ENCODE measurements at regions not wholly inside any gene's neighbourhood (a gene's known extent, or its start where the extent isn't known, plus 50 kb on each side); places are given as distances from the start of the nearest gene placed in this dataset.

DNA sequence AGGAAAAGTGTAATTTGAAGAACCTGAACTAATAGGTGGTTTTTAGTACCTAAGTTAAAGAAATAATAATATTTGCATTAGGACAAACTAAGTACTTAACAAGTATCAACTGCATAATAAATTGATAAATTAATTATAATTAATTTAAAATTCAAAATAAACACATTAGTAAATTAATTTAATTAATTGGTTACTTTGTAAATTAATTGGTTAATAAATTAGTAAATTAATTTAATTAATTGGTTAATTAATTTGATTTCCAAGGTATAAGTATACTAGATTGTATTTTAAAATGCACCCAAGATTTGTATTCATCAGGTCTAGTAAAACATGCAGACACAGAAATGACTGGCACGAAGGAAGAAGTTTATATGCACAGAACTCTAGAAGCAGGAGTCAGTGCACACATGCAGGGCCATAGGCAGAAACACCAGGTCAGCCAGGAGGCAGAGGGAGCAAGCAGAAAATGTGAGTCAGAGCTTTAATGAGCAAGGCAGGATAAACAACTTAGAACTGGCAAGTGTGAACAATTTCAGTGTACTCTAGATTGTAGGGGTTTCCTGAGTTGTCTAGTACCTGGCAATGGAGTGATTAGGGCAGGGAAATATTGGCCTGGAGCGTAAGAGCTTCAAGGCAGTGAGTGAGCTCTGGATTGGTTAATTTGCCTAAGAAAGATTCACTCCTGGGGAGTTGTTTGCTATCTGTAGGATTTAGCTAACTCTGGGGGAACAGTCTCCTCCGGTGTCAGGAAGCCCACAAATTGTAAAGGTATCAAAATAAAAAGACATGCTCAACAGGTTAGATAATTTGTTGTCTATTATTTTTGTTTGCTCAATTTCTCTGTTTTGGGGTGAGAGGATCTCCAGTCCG is 665.7 kb downstream of the MRPL39 start:
- no peaks in the 10 kb centered on the region for H3K4me1 Mint-ChIP-seq (ENCODE audit: low read depth)
- H3K36me3 Mint-ChIP-seq (ENCODE audit: low read depth), result no peaks in the 10 kb centered on the region
- H3K9me3 Mint-ChIP-seq, result no peaks in the 10 kb centered on the region
- DNase-seq (ENCODE audit: low spot score), result no peak
- H3K4me3 Mint-ChIP-seq (ENCODE audit: low read depth), result no peak overlapping the region
- intact Hi-C loops (cut with micrococcal nuclease), result no loop called here
- no peak overlapping the region for H3K27ac Mint-ChIP-seq
- H3K27me3 Mint-ChIP-seq (ENCODE audit: low read depth), result no peaks in the 10 kb centered on the region

- Mint-ChIP-seq H3K27me3 (ENCODE audit: low read depth) (no peaks in the 10 kb centered on the region), H3K9me3 (no peaks in the 10 kb centered on the region), H3K4me1 (ENCODE audit: low read depth) (no peaks in the 10 kb centered on the region), H3K4me3 (ENCODE audit: low read depth) (no peak overlapping the region), H3K27ac (no peak overlapping the region), H3K36me3 (ENCODE audit: low read depth) (no peaks in the 10 kb centered on the region)
- no peak for DNase-seq (ENCODE audit: low spot score)
- intact Hi-C loops (cut with micrococcal nuclease), result no loop called here
Observed at GRCh38 chr21:24939291-24939690, 668.0 kb downstream of the MRPL39 start.

DNA sequence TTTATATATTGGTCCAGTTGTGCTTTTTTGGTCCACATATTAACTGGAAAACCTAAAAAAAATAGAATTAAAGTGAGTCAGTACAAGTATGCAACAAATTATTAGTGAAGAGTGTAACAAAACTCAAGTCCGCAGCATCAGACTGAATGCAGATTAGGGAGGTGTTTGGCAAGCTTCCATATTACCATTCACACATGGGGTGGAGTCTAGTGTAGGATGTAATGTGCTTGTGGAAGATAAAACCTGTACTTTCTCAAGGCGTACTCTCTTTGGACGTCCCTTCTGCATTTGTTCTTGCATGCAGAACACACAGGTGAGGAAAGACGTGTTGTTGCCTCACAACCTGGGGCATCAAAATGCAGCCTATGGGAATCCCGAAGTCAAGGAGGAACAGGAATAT is 668.7 kb downstream of the MRPL39 start:
- Mint-ChIP-seq H3K9me3 (no peaks in the 10 kb centered on the region), H3K36me3 (ENCODE audit: low read depth) (no peaks in the 10 kb centered on the region), H3K4me3 (ENCODE audit: low read depth) (no peak overlapping the region), H3K4me1 (ENCODE audit: low read depth) (no peaks in the 10 kb centered on the region), H3K27me3 (ENCODE audit: low read depth) (no peaks in the 10 kb centered on the region), H3K27ac (no peak overlapping the region)
- DNase-seq (ENCODE audit: low spot score), result no peak
- intact Hi-C loops (cut with micrococcal nuclease), result no loop called here

DNA sequence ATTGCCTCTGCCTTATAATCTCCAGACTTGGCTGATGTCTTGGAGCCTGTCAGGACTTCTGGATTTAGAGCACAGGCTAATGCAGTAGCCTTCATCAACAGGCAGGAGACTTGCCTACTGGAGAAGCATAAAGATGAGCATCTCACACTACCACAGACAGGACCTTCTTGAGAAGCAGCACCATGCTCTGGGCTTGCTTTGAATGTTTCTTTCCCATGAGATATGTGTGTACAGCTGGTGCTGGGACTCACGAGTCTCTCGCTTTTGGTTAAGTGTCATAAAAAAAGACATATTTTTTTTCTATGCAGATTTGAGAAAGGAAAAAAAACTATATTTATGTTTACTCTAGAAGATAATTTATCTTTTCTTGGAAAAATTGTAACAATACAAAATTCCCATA is 671.3 kb downstream of the MRPL39 start:
- no peak overlapping the region for H3K4me3 Mint-ChIP-seq (ENCODE audit: low read depth)
- H3K36me3 Mint-ChIP-seq (ENCODE audit: low read depth), result no peaks in the 10 kb centered on the region
- H3K4me1 Mint-ChIP-seq (ENCODE audit: low read depth), result no peaks in the 10 kb centered on the region
- no peaks in the 10 kb centered on the region for H3K9me3 Mint-ChIP-seq
- intact Hi-C loops (cut with micrococcal nuclease), result no loop called here
- no peak for DNase-seq (ENCODE audit: low spot score)
- H3K27me3 Mint-ChIP-seq (ENCODE audit: low read depth), result no peaks in the 10 kb centered on the region
- H3K27ac Mint-ChIP-seq, result no peak overlapping the region

GRCh38 chr21:24910591-24910990 is 696.7 kb downstream of the MRPL39 start:
- Mint-ChIP-seq H3K27me3 (ENCODE audit: low read depth) (no peaks in the 10 kb centered on the region), H3K9me3 (no peaks in the 10 kb centered on the region), H3K36me3 (ENCODE audit: low read depth) (no peaks in the 10 kb centered on the region), H3K4me3 (ENCODE audit: low read depth) (no peak overlapping the region), H3K27ac (no peak overlapping the region), H3K4me1 (ENCODE audit: low read depth) (no peaks in the 10 kb centered on the region)
- no peak for DNase-seq (ENCODE audit: low spot score)
- intact Hi-C loops (cut with micrococcal nuclease), result no loop called here

DNA sequence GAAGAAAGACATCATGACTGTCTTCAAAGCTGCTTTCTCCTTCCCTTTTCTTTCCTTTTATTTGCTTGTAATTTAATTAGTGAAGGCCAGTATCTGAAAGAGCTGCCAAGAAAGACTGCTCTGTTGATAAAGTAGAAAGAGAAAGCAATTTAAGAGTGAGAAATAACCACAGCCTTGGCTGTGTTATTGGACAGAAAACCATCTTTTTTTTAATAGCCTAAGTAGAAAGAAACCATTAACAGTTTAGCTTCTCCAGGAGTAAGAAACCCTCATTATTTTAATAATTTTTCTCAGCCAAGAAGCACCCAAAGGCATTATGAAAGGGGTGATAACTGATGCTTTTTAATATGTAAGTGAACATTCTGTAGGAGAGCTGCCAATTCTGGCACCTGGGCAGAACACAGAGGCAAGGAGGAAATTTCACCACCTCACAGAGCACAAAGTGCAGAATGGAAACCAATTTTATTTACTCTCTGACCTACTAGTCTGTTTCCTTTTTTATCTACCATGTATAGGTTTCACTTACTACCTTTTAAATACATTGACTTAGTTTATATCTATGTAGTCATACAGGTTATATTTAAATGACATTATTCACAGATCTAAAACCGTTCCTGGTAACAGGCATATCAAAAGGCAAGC is 703.2 kb downstream of the MRPL39 start:
- Mint-ChIP-seq H3K4me1 (ENCODE audit: low read depth) (no peaks in the 10 kb centered on the region), H3K4me3 (ENCODE audit: low read depth) (no peak overlapping the region), H3K27me3 (ENCODE audit: low read depth) (no peaks in the 10 kb centered on the region), H3K36me3 (ENCODE audit: low read depth) (no peaks in the 10 kb centered on the region), H3K27ac (no peak overlapping the region), H3K9me3 (no peaks in the 10 kb centered on the region)
- intact Hi-C loops (cut with micrococcal nuclease), result no loop called here
- DNase-seq (ENCODE audit: low spot score), result no peak

DNA sequence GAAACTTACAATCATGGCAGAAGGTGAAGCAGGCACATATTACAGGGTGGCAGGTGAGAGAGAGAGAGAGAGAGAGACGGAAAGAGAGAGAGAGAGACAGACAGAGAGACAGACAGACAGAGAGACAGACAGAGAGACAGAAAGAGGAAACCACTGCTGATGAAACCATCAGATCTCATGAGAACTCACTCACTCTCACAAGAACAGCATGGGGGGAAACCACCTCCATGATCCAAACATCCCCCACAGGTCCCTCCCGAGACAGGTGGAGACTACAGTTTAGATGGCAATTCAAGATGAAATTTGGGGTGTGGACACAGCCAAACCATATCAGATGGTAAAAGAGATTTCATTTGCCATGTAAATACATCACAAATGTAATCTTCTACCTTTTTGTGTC is 708.1 kb downstream of the MRPL39 start:
- DNase-seq (ENCODE audit: low spot score), result no peak
- Mint-ChIP-seq H3K27me3 (ENCODE audit: low read depth) (no peaks in the 10 kb centered on the region), H3K36me3 (ENCODE audit: low read depth) (no peaks in the 10 kb centered on the region), H3K4me3 (ENCODE audit: low read depth) (no peak overlapping the region), H3K4me1 (ENCODE audit: low read depth) (no peaks in the 10 kb centered on the region), H3K9me3 (no peaks in the 10 kb centered on the region), H3K27ac (no peak overlapping the region)
- intact Hi-C loops (cut with micrococcal nuclease), result loop anchor here (10.0 kb wide), 1 partner anchor 486 kb away; no protein-coding TSS in a partner anchor

DNA sequence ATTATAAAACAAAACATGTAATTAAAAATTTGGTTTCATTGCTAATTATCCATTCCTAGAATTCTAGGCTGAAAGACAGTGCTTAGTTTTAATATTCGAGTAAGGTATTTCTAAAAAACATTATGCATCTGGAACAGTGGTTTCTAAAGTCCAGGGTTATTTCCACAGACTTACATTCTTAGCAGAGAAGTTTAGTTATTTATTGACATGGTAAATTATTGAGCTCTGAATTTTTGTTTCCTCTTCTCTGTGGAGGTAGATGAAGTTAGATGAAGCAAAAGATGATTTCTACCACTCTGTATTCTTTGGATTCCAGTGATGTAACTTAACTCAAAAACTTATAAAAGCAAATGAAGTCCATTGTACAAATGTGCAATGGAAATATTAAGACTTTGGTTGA is 709.4 kb downstream of the MRPL39 start:
- H3K9me3 Mint-ChIP-seq, result no peaks in the 10 kb centered on the region
- no peaks in the 10 kb centered on the region for H3K4me1 Mint-ChIP-seq (ENCODE audit: low read depth)
- no peak overlapping the region for H3K27ac Mint-ChIP-seq
- DNase-seq (ENCODE audit: low spot score), result no peak
- intact Hi-C loops (cut with micrococcal nuclease), result loop anchor here (10.0 kb wide), 1 partner anchor 487 kb away; no protein-coding TSS in a partner anchor
- no peak overlapping the region for H3K4me3 Mint-ChIP-seq (ENCODE audit: low read depth)
- no peaks in the 10 kb centered on the region for H3K27me3 Mint-ChIP-seq (ENCODE audit: low read depth)
- no peaks in the 10 kb centered on the region for H3K36me3 Mint-ChIP-seq (ENCODE audit: low read depth)

DNA sequence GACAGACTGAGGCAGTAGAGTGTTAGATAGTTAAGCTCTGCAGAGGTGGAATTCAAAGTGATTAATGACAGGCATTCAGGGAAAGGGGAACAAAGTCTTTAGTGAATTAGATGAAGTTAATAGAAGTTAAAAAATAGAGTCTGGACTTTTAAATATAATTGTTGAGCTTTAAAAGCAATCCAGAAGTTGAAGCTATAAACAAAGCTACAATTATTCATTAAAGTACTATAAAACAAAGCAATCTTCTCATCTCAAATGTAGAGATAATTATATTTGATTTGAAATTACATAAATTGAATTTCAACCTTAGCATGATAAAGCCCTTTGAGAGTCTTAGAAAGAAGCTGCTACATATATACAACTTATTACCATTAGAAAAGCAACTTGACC is 710.6 kb downstream of the MRPL39 start:
- Mint-ChIP-seq H3K4me3 (ENCODE audit: low read depth) (no peak overlapping the region), H3K27ac (no peak overlapping the region), H3K9me3 (no peaks in the 10 kb centered on the region), H3K27me3 (ENCODE audit: low read depth) (no peaks in the 10 kb centered on the region), H3K36me3 (ENCODE audit: low read depth) (no peaks in the 10 kb centered on the region), H3K4me1 (ENCODE audit: low read depth) (no peaks in the 10 kb centered on the region)
- intact Hi-C loops (cut with micrococcal nuclease), result loop anchor here (10.0 kb wide), 1 partner anchor 488 kb away; no protein-coding TSS in a partner anchor
- no peak for DNase-seq (ENCODE audit: low spot score)

- Mint-ChIP-seq H3K27me3 (ENCODE audit: low read depth) (no peaks in the 10 kb centered on the region), H3K9me3 (no peaks in the 10 kb centered on the region), H3K4me1 (ENCODE audit: low read depth) (no peaks in the 10 kb centered on the region), H3K27ac (no peak overlapping the region), H3K4me3 (ENCODE audit: low read depth) (no peak overlapping the region), H3K36me3 (ENCODE audit: low read depth) (no peaks in the 10 kb centered on the region)
- DNase-seq (ENCODE audit: low spot score), result no peak
- intact Hi-C loops (cut with micrococcal nuclease), result loop anchor here (10.0 kb wide), 1 partner anchor 489 kb away; no protein-coding TSS in a partner anchor
Observed at GRCh38 chr21:24895885-24896734, 711.2 kb downstream of the MRPL39 start.

DNA sequence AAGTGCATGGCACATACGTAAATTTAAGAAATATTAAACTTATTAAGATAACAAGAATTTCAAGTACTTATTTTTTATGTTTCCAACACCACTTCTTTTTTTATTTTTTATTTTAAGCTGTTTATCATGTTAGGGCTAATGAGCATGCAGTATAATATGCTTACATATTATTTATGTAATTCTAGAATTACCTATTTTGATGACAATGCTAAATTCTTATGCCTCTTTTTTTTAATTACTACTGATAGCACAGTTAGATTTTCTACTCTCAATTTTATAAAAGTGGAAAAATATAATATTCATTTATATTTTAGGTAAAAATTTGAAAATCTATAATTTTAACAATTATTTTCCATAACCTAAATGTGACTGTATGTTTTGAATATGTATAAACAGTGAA is 713.0 kb downstream of the MRPL39 start:
- intact Hi-C loops (cut with micrococcal nuclease), result loop anchor here (10.0 kb wide), 1 partner anchor 490 kb away; no protein-coding TSS in a partner anchor
- no peak for DNase-seq (ENCODE audit: low spot score)
- H3K4me3 Mint-ChIP-seq (ENCODE audit: low read depth), result no peak overlapping the region
- no peaks in the 10 kb centered on the region for H3K4me1 Mint-ChIP-seq (ENCODE audit: low read depth)
- H3K36me3 Mint-ChIP-seq (ENCODE audit: low read depth), result no peaks in the 10 kb centered on the region
- no peaks in the 10 kb centered on the region for H3K9me3 Mint-ChIP-seq
- no peak overlapping the region for H3K27ac Mint-ChIP-seq
- H3K27me3 Mint-ChIP-seq (ENCODE audit: low read depth), result no peaks in the 10 kb centered on the region

- no peak for DNase-seq (ENCODE audit: low spot score)
- intact Hi-C loops (cut with micrococcal nuclease), result loop anchor here (10.0 kb wide), 1 partner anchor 495 kb away; no protein-coding TSS in a partner anchor
- Mint-ChIP-seq H3K9me3 (no peaks in the 10 kb centered on the region), H3K27me3 (ENCODE audit: low read depth) (no peaks in the 10 kb centered on the region), H3K4me3 (ENCODE audit: low read depth) (no peak overlapping the region), H3K27ac (no peak overlapping the region), H3K4me1 (ENCODE audit: low read depth) (no peaks in the 10 kb centered on the region), H3K36me3 (ENCODE audit: low read depth) (no peaks in the 10 kb centered on the region)
Observed at GRCh38 chr21:24890021-24890420, 717.3 kb downstream of the MRPL39 start.
